ENCODE measurements at regions not wholly inside any gene's neighbourhood (a gene's known extent, or its start where the extent isn't known, plus 50 kb on each side); places are given as distances from the start of the nearest gene placed in this dataset.

GRCh38 chr21:16633831-16634459 lies 878.9 kb upstream of the CXADR start:
- intact Hi-C loops (cut with DNase I): loop anchor here (10.0 kb wide), 1 partner anchor 549 kb away; no protein-coding TSS in a partner anchor
- ATAC-seq (peak; percentile 69), DNase-seq (ENCODE audit: missing footprints) (no peak)

GRCh38 chr21:16634515-16634914 lies 878.3 kb upstream of the CXADR start:
- DNase-seq (ENCODE audit: missing footprints) (no peak), ATAC-seq (peak; percentile 40)
- intact Hi-C loops (cut with DNase I): loop anchor here (10.0 kb wide), 1 partner anchor 550 kb away; no protein-coding TSS in a partner anchor

GRCh38 chr21:16640297-16641027 lies 872.4 kb upstream of the CXADR start:
- DNase-seq (ENCODE audit: missing footprints): no peak
- no peak for ATAC-seq
- intact Hi-C loops (cut with DNase I): no loop called here

GRCh38 chr21:16642353-16642752 lies 870.5 kb upstream of the CXADR start:
- intact Hi-C loops (cut with DNase I): no loop called here
- no peak for DNase-seq (ENCODE audit: missing footprints)
- no peak for ATAC-seq

- DNase-seq (ENCODE audit: missing footprints): no peak
- ATAC-seq: no peak
These were observed 868.2 kb upstream of the CXADR start for GRCh38 chr21:16644685-16645084.

GRCh38 chr21:16650714-16651366 lies 862.0 kb upstream of the CXADR start:
- DNase-seq (ENCODE audit: missing footprints) (no peak), ATAC-seq (no peak)
- intact Hi-C loops (cut with DNase I): no loop called here

More at GRCh38 chr21:16644685-16645084, 868.2 kb upstream of the CXADR start:
- intact Hi-C loops (cut with DNase I): no loop called here

- intact Hi-C loops (cut with DNase I): no loop called here
- DNase-seq (ENCODE audit: missing footprints) (no peak), ATAC-seq (no peak)
These were observed 860.9 kb upstream of the CXADR start for GRCh38 chr21:16651956-16652355.

- no peak for DNase-seq (ENCODE audit: missing footprints)
- intact Hi-C loops (cut with DNase I): no loop called here
These were observed 849.4 kb upstream of the CXADR start for GRCh38 chr21:16663436-16663835.

GRCh38 chr21:16667395-16667794 lies 845.4 kb upstream of the CXADR start:
- DNase-seq (ENCODE audit: missing footprints): no peak

More at GRCh38 chr21:16663436-16663835, 849.4 kb upstream of the CXADR start:
- no peak for ATAC-seq

GRCh38 chr21:16674949-16675348 lies 837.9 kb upstream of the CXADR start:
- intact Hi-C loops (cut with DNase I): no loop called here
- ATAC-seq (no peak), DNase-seq (ENCODE audit: missing footprints) (no peak)

More at GRCh38 chr21:16667395-16667794, 845.4 kb upstream of the CXADR start:
- intact Hi-C loops (cut with DNase I): no loop called here
- ATAC-seq: no peak

- intact Hi-C loops (cut with DNase I): no loop called here
- ATAC-seq: no peak
These were observed 836.5 kb upstream of the CXADR start for GRCh38 chr21:16676391-16676790.

GRCh38 chr21:16678429-16679160 lies 834.2 kb upstream of the CXADR start:
- no peak for DNase-seq (ENCODE audit: missing footprints)
- no peak for ATAC-seq
- intact Hi-C loops (cut with DNase I): no loop called here

More at GRCh38 chr21:16676391-16676790, 836.5 kb upstream of the CXADR start:
- no peak for DNase-seq (ENCODE audit: missing footprints)

- intact Hi-C loops (cut with DNase I): no loop called here
- DNase-seq (ENCODE audit: missing footprints) (no peak), ATAC-seq (no peak)
These were observed 817.8 kb upstream of the CXADR start for GRCh38 chr21:16695074-16695473.

- DNase-seq (ENCODE audit: missing footprints) (no peak), ATAC-seq (no peak)
- intact Hi-C loops (cut with DNase I): no loop called here
These were observed 805.6 kb upstream of the CXADR start for GRCh38 chr21:16707274-16707673.

- no peak for DNase-seq (ENCODE audit: missing footprints)
- peak; percentile 77 for ATAC-seq
- intact Hi-C loops (cut with DNase I): no loop called here
These were observed 804.6 kb upstream of the CXADR start for GRCh38 chr21:16708101-16708835.

GRCh38 chr21:16709866-16710550 lies 802.8 kb upstream of the CXADR start:
- ATAC-seq (peak; percentile 65), DNase-seq (ENCODE audit: missing footprints) (no peak)
- intact Hi-C loops (cut with DNase I): no loop called here

GRCh38 chr21:16711757-16712156 lies 801.1 kb upstream of the CXADR start:
- no peak for DNase-seq (ENCODE audit: missing footprints)
- no peak for ATAC-seq
- intact Hi-C loops (cut with DNase I): no loop called here
